ENCODE measurements at regions not wholly inside any gene's neighbourhood (a gene's known extent, or its start where the extent isn't known, plus 50 kb on each side); places are given as distances from the start of the nearest gene placed in this dataset.
"Not testable (repeated sequence)": the region's sequence is repeated elsewhere in the genome, so short reads cannot be mapped to it uniquely, and the experiment has no call there.

DNA sequence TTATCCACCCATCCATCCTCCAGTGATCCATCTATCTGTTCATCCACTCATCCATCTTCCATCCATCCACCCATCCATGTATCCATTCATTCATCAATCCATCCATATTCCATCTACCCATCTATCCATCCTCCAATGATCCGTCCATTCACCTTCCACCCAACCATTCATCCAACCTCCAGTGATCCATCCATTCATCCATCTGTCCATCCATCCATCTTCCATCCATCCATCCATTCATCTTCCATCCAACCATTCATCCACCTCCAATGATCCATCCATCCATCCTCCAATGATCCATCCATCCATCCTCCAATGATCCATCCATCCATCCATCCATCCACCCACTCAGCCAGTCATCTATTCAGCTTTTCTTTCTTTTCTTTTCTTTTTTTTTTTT is 156.5 kb upstream of the WSCD1 start:
- DNase-seq: no peak

DNA sequence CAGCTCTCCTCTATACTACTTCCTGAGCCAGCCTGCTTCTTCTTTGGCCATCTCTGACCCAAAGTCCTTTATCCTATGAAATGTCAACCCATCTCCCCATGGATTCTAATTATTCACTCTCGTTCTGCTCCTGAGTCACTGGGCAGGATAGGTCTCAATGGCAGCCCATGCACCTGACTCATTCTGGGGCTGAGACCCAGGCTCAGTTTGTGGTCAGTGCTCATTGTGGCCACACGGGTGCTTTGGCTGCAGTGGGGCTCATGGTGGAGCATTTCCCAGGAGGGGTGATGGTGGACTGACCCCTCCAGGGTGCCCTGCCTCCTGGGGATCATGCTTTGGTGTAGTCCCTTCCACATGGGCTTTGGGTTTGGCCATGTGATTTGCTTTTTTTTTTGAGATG is 154.8 kb upstream of the WSCD1 start:
- DNase-seq: no peak

DNA sequence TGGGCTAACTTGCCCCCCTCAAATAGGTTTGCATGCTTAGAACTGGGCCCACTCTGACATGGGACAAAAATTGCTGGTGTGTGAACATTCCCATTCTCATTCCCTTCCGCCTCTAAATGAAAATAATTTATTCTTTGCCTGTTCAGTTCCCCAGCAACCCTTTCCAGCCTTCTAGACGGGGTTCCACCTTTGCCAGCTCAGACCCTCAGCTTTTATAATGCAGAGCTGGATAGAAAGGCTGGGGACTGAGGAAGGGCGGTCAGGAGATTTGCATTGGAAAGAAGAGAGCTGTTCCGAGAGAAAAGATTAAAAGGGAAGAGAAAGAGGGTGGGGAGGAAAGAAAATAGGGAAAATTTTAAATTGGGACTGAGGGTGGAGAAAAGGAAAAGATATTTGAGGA is 151.1 kb upstream of the WSCD1 start:
- no peak for DNase-seq

DNA sequence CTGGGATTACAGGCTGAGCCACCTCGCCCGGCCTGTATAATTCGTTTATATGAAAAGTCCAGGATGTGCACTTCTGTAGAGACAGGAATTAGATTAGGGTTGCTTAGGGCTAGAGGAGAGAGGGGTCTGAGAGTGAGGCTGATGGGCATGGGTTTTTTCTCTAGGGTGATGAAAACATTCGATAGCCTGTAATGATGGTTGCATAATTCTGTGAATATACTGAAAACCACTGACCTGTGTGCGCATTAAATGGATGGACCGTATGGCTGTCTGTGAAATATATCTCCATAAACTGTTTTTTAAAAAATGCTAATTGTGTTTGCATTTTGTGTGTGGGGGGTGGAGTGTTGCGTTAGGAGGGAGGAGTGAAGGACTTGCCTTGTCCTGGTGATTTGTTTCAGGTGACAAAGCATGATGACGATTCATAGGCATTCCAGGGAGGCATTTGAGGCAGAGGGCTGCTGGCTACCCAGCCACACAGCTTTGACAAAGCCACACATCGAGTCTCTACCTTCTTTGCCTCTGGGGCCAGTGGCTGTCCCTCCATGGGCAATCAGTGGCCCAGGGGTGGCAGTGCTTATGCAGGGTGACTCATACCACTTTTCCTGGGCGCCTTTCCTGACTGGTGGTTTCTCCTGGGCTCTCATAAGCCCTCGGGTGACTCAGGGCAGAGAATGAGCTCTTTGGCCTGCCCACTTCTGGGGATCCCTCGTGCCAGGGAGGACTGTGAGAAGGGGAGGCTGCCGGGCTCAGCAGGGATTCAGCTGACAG is 148.5 kb upstream of the WSCD1 start:
- peak in 2 of 3 donors; percentile 2 to 5 for DNase-seq

DNA sequence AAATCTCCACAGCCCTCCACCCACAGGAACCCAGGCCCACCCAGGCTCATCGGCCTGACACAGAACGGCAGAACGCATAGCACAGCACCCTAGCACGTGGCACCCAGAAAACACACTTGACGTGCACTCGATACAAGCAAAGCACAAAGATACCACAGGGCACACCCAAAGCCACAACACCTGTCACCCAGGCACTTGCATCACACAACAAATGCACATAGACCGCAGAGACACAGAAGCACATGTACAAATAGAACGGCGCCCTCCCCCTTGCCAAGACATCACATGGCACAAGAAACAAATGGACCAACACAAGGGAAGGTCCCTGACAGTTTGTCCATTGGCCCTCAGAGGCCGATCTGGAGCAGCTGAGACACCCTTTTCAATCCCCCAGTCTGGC is 147.7 kb upstream of the WSCD1 start:
- DNase-seq: no peak

DNA sequence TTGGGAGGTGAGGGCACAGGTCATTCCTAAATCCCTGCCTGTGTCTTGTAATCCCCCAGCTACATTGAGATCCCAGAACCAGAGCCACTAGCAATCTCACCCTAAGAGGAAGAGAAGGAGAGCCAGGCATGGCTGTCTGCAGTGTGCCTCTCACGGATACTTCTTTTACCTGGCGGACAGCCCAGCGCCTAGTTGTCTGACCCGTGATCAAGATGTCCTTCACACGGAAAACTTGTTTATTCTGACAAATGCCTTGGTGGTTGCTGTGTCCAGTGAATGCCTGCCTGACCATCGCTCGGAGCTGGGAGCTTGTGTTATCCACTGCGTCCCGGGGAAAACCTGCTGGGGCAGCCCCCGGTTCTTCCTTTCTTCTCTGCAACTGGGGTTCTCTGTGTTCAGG is 140.5 kb upstream of the WSCD1 start:
- DNase-seq: no peak

DNA sequence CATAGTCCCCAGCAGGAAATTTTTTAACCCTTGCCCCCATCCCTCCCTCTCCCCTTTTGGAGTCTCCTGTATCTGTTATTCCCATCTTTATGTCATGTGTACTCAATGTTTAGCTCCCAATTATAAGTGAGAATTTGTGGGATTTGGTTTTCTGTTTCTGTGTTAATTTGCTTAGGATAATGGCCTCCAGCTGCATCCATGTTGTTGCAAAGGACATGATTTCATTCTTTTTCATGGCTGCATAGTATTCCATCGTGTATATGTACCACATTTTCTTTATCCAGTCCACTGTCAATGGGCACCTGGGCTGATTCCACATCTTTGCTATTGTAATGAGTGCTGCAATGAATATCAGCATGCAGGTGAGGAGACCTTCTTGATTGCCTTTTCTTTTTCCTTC is 139.6 kb upstream of the WSCD1 start:
- not testable (repeated sequence) for DNase-seq

DNA sequence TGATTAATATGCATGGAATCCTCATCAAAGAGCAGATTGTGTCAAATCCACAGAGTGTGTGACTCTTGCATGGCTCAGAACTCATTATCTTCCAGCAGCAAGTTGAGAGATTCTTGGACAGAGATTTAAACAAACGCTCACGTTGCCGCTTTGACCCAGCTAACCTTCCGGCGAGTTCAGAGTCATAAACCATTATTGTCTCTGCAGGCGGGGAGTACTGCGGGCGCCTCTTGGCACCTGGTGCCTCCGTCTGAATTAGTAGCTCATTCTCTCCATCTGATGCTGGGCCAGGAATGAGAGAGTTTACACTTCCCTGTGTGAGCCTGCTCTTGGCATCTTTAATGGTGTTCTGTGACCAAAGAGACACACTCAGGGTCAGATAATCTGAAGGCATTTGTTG is 138.6 kb upstream of the WSCD1 start:
- no peak for DNase-seq

DNA sequence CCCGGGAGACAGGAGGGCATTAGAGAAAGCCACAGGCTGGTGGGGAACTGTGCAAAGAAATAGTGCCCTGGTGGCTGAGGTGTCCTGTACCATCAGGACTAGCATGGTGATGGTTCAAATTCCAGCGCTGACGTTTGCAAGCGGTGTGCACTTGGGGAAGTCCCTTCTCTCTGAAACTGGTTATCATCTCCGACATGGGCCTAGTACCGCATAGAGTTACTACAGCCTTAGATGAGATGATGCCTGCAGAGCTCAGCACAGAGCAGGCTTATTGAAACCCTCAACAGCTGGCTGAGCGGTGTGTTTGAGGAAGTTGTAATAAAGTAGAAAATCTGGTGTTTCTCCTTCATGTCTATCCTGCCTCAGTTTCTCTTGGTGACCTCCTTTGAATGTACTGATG is 136.7 kb upstream of the WSCD1 start:
- no peak for DNase-seq

DNA sequence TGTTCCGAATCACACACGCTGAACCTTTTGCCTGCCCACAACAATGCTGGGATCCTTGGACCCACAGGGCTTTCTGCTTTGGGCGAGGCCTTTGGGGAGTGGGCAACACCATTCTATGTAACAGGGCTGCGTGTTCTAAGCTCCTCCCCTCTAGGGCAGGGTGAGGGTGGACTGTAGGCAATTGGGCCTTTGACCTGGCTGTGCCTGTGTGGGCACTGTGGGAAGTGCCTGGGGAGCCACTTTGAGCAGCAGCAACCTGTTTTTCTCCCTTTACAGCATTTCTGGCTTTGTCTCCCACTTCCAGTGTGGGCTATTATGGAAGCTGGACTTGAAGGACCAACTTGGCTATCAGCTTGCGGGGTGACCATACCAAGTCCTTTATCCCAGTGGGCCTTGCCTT is 128.9 kb upstream of the WSCD1 start:
- DNase-seq: no peak

DNA sequence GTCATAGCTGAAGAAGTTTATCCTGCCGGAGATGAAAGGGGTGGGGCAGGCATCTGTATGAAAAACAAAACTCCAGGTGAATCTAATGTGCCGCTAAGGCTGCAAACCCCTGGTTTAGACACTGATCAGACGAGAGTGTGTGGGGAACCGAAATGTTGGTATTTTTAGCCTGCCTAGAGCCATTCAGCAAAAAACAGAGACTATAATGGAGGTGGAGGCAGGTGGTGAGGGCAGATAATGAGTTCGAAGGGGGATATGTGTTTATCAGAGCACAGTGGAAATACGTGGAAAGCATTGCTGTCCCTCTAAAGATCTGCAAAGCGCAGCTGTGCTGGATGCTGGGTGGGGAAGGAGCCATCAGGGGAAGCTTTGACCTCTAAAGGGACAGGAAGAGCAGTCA is 127.5 kb upstream of the WSCD1 start:
- no peak for DNase-seq

DNA sequence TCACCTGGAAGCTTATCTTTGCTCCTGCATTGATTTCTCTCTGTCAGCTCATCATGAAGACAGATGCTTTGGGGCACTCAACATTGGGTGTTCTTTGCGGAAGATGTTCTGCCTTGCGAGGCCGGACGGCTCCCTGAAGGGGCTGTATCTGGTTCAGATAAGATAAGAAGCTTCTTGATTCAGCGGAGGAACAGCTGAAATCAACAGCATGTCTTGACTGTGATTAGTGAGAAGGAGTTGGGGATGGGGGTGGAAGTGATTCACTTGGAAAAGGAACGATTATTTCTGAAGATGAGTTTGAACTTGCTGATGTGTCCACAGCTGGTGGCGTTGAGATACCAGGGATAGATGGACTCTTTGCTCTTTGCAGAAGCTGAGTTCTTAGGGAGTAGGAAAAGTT is 126.9 kb upstream of the WSCD1 start:
- no peak for DNase-seq

DNA sequence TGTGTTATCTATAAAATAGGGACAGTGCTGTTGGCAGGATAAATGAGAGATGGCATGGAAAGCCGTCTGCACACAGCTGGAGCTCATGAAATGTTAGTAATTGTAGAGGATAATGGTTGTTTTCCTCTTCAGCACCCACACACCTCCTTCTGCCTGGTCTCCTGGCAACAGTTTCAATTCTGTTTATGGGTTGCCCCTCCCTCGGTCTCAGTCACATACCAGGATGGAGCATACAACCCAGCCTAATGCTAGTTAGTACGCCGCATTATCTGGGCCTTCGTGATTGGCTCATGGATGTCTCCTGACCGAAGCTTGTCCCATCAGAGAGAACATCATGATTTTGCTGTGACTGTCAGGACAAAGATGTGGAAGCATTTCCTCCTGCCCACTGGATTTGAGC is 126.2 kb upstream of the WSCD1 start:
- DNase-seq: no peak

DNA sequence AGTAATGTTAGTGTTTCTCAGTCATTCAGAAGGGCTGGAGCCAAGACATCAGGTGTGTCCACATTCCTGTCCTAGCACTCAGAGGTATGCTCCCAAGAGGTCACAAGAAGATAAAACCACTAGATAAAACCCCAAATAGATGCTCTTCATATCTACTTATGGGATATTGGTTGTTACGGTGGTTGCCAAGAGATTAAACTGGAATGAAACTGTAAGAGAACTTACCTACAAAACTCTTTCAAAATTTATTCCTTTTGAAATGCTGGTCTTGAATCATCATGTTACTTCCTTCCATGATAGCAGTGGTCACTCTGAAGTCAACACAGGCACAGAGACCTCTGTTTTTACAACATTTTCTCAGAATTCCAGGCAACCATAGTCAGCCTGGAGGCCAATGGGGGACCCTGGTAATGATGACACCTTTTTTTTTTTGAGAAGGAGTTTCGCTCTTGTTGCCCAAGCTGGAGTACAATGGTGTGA is 122.4 kb upstream of the WSCD1 start:
- no peak for DNase-seq

DNA sequence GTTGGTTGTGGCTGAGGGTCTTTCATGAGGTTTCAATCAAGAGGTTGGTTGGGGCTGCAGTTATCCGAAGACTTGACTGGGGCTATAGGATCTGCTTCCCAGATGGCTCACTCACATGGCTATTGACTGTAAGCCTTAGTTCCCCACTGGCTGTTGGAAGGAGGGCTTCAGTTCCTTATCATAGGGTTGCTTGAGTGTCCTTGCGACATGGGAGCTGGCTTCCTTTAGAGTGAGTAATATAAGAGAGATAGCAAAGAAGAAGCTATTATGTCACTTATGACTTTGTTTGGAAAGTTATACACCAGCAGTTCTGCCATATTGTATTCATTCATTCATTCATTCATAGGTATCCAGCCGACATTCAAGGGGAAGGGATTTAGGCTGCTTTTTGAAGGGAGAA is 121.4 kb upstream of the WSCD1 start:
- DNase-seq: no peak

DNA sequence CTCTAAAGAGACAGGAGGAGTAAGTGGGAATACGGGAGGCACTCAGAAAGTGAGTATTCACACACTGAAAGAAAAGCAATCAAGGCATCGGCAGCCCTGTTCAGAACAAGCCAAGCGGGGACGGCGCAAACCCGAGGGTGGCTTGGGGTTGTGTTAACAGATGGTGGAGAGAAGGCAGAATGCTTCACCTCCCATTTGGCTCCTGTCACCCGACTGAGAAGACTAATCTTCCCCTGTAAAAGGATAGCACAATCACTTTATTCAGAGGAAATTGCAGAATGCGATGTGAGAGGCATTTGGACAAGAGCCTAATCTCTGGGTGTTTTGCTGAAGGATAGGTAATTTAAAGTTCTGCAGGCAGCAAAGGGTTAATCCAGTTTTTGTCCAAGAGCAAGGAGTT is 119.3 kb upstream of the WSCD1 start:
- no peak for DNase-seq

DNA sequence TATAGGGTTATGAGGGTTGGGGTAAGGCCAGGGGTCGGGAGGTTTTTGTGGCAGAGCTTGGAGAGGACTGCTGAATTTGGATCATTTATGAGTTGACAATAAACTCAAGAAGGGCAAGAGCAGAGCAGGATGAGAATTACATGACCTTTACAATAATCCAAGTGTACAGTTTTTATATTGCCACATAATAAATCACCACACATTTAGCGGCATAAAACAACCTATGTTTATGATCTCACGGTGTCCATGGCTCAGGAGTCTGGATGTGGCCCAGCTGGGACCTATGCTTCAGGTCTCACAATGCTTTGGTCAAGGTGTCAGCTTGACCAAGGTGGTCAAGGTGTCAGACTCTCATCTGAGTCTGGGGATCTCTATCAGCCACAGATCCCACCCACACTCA is 118.3 kb upstream of the WSCD1 start:
- no peak for DNase-seq

DNA sequence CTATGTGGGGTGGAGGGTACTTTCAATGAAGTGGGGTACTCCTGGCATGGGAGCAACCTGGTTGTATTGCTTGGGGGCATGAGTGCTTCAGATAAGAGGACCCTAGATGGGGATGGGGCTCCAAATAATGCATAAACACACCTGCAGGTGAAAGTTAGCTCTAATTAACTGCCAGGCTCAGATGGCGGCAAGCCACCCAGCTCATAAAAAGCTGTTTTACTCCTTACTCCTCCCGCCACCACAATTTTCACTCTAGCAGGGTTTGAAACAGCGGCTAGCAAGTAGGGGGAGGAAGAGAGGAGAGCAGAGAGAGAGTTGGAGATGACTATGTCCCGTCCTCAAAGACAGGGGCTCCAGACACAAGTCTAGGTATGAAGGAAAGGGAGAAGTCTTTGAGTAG is 117.7 kb upstream of the WSCD1 start:
- DNase-seq: no peak

DNA sequence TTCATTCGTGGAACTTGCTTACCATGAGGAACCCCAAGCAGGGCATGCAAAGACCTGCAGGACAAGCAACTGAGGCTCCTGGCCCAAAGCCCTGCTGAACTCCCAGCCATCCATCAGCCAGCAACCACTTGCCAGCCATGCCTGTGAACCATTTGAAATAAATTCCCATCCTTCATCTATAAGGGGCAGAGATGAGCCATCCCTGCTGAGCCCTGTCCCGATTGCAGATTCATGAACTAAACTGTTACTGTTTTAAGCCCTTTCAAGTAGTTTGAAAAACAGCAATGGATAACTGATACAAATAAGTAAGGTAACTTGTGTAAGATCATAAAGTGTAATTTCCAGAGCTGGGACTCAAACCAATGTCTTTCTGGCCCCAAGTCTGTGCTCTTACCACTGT is 114.4 kb upstream of the WSCD1 start:
- no peak for DNase-seq

DNA sequence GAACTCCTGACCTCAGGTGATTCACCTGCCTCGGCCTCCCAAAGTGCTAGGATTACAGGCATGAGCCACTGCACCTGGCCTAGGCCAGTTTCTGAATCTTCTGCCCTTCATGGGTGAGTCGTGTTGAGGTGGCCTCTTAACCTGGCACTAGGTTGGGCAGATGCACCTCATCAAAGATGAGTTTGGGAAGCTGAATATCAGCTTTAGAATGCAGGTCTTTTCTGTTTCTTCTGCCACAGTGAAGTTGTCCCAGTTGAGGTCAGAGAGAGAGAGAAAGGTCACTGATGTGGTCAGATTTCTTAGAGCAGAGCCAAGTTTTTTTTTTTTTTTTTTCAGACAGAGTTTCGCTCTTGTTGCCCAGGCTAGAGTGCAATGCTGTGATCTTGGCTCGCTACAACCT is 111.3 kb upstream of the WSCD1 start:
- no peak for DNase-seq

DNA sequence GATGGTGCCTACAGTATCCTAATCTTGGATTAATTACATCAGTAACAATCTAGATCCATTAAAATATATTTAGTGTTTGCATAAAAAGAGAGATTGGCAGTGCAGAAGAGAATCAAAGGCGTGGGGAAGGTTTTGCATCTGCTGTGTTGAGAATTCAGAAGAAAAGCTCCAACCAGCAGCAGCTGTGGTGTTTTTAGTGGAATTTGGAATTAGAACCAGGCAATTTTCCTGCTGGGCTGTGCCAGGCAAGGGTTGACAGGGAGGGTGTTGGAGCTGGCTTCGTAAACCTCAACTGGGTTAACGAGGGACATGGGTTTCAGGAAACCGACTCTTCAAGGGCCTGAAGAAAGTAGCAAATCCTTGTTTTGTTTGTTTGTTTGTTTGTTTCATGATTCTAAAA is 107.8 kb upstream of the WSCD1 start:
- no peak for DNase-seq

DNA sequence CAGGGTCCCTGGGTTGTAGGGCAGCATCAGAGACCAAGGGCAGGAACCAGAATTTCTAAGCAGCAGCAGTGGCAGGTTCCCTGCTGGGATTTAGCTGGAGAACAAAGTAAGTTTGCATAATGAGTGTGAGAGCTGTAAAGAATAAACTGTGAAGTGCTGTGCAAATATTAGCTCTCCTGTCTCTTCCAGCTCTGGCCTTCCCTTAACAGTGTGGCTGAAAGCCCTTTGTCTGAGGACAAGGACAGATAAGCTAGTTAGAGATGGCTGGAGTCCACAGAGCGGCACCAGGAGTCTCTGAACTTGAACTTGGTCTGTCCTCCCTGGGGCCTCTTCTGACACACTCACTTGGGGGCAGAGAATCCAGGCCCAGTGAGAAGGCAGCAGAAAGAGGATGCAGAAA is 98.2 kb upstream of the WSCD1 start:
- no peak for DNase-seq

DNA sequence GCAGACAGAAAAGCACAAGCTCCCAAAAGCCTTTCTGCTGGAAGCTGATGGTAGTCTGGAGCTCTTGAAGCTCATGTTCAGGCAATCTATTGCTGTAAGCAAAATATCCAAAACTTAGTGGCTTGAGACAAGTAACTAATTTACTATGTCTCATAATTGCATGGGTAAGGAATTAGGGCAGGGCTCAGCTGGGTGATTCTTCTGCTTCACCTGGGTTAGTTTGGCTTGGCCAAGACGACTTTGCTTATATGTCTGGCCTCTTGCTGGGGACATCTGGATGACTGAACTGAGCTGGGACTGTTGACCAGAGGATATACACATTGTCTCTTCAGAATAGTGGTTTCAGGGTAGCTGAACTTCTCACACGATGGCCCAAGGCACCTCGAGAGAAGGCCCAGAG is 96.8 kb upstream of the WSCD1 start:
- DNase-seq: no peak

DNA sequence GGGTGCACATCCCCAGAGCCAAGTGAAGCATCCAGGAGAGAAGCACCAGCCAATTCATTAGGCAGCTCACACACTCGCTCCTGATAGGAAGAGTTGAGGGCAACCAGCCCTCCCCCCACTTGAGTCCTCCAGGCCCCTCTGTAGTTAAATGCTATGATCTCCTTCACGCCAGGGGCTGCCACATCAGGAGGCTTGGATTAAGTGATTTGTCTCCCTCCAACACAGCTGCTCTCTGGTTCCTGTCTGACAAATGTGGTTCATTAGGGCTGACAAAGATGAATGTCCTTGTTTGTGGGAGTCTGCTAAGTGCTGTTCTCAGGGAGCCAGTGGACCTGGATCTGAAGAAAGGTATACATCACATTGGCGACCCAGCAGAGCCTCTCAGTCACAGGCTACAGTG is 94.5 kb upstream of the WSCD1 start:
- DNase-seq: no peak

DNA sequence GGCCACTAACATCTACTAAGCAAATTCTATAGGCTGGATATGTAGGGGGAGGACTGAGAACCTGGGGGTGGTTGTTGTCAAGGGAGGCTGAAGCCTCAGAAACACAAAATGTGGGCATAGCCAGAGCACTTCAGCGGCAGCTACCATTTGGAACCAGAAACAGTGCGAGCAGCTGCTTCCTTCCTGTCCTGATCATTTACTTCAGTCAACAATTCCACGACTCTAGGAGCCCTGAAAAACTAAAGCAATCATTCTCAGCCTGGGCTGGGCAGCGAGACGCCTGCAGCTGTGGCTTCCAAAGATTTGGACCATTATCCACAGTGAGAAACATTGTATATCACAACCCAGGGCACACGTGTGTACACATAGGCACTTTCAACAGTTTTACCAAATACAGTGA is 93.9 kb upstream of the WSCD1 start:
- DNase-seq: no peak

DNA sequence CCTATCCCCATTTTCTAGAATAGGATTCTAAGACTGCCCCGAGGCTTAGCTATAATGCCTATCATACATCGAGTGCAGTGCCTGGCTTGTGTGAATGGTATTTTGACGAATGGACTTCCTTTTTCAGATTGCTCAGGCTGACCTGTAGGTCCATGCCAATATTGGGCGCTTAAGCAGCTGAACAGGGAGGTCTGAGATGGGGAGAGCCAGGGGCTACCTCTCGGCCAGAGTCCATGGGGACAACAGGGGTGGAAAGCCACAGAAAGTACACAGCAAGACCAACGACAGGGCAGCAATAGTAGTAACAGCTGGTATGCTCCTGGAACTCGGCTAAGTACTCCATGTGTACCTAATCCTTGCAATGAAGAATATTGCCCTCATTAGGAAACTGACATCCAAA is 91.7 kb upstream of the WSCD1 start:
- no peak for DNase-seq

All from suppressor macrophage treated with lipopolysaccharide for 1 hour (primary cell).